ENCODE measurements at regions not wholly inside any gene's neighbourhood (a gene's known extent, or its start where the extent isn't known, plus 50 kb on each side); places are given as distances from the start of the nearest gene placed in this dataset.

DNA sequence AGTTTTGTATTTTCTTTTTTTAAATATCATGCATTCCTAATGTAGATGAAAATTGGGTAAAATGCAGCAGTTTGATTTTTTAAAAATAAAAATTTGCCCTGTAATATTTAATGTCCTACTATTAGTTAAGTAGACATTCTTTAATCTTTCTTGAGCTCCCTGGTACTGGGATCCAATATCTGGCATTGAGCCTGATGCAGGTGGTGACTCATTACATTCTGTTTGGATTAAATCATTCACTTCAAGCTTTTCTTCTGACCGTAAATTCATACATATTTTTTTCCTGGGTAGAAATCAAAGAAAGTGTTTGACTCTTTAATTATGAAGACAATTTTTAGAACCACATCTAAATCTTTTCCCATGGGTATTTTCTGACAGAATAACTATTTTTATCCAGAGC, 768.8 kb upstream of the SLC35B3 start:
- TF ChIP-seq, protein P1, sequence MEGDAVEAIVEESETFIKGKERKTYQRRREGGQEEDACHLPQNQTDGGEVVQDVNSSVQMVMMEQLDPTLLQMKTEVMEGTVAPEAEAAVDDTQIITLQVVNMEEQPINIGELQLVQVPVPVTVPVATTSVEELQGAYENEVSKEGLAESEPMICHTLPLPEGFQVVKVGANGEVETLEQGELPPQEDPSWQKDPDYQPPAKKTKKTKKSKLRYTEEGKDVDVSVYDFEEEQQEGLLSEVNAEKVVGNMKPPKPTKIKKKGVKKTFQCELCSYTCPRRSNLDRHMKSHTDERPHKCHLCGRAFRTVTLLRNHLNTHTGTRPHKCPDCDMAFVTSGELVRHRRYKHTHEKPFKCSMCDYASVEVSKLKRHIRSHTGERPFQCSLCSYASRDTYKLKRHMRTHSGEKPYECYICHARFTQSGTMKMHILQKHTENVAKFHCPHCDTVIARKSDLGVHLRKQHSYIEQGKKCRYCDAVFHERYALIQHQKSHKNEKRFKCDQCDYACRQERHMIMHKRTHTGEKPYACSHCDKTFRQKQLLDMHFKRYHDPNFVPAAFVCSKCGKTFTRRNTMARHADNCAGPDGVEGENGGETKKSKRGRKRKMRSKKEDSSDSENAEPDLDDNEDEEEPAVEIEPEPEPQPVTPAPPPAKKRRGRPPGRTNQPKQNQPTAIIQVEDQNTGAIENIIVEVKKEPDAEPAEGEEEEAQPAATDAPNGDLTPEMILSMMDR (IDR thresholded peaks at IDR 0.05; ENCODE audit: low read depth, low read length, missing input control) = no peak
- TF ChIP-seq, protein P2, sequence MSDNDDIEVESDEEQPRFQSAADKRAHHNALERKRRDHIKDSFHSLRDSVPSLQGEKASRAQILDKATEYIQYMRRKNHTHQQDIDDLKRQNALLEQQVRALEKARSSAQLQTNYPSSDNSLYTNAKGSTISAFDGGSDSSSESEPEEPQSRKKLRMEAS (IDR thresholded peaks at IDR 0.05) = no peak

All from liver (tissue), 2 donors.